ENCODE measurements at regions not wholly inside any gene's neighbourhood (a gene's known extent, or its start where the extent isn't known, plus 50 kb on each side); places are given as distances from the start of the nearest gene placed in this dataset.

- no peaks in the 10 kb centered on the region for H3K27me3 ChIP-seq (ENCODE audit: control insufficient read depth, insufficient read depth, low read length)
- CTCF ChIA-PET, result no interaction called here
- no peak for DNase-seq (ENCODE audit: low read depth, low spot score)
- H3K4me3 ChIP-seq (ENCODE audit: low read depth, low read length), result no peak overlapping the region
- no peak overlapping the region for H3K27ac ChIP-seq (ENCODE audit: low read depth, low read length)
- H3K9me3 ChIP-seq (ENCODE audit: control insufficient read depth, insufficient read depth, low read length), result 0 out of 2 replicates have a peak, but pooled peaks cover under 1% of the 10 kb centered on the region
- POLR2A ChIA-PET, result no interaction called here
- no peak for TF ChIP-seq CTCF (IDR thresholded peaks at IDR 0.05; ENCODE audit: low read depth, low read length)
These were observed 188.6 kb downstream of the PRL start for GRCh38 chr6:22108199-22108598.

- Histone ChIP-seq H3K27me3 (ENCODE audit: control insufficient read depth, insufficient read depth, low read length) (no peaks in the 10 kb centered on the region), H3K9me3 (ENCODE audit: control insufficient read depth, insufficient read depth, low read length) (no peaks in the 10 kb centered on the region), H3K4me3 (ENCODE audit: low read depth, low read length) (no peak overlapping the region), H3K27ac (ENCODE audit: low read depth, low read length) (no peak overlapping the region)
- POLR2A ChIA-PET, result no interaction called here
- CTCF ChIA-PET, result no interaction called here
- no peak for TF ChIP-seq CTCF (IDR thresholded peaks at IDR 0.05; ENCODE audit: low read depth, low read length)
- no peak for DNase-seq (ENCODE audit: low read depth, low spot score)
These were observed 186.8 kb downstream of the PRL start for GRCh38 chr6:22110061-22110460.

GRCh38 chr6:22112461-22112860, 184.4 kb downstream of the PRL start:
- TF ChIP-seq CTCF (IDR thresholded peaks at IDR 0.05; ENCODE audit: low read depth, low read length), result no peak
- no peaks in the 10 kb centered on the region for H3K27me3 ChIP-seq (ENCODE audit: control insufficient read depth, insufficient read depth, low read length)
- DNase-seq (ENCODE audit: low read depth, low spot score), result no peak
- ChIA-PET POLR2A (interaction anchor here (0.5 to 1.5 kb wide), 5 partner anchors 14 to 519 kb away, joined by 3 to 9 read pairs (median 4); partner anchors contain the start of gene SOX4), CTCF (interaction anchor here (1.0 to 1.1 kb wide), 2 partner anchors 25 to 519 kb away, joined by 3 to 4 read pairs; partner anchors contain the start of gene SOX4)
- H3K27ac ChIP-seq (ENCODE audit: low read depth, low read length), result no peak overlapping the region
- no peak overlapping the region for H3K4me3 ChIP-seq (ENCODE audit: low read depth, low read length)
- H3K9me3 ChIP-seq (ENCODE audit: control insufficient read depth, insufficient read depth, low read length), result no peaks in the 10 kb centered on the region

GRCh38 chr6:22113026-22113766, 183.6 kb downstream of the PRL start:
- Histone ChIP-seq H3K4me3 (ENCODE audit: low read depth, low read length) (no peak overlapping the region), H3K27me3 (ENCODE audit: control insufficient read depth, insufficient read depth, low read length) (no peaks in the 10 kb centered on the region), H3K9me3 (ENCODE audit: control insufficient read depth, insufficient read depth, low read length) (no peaks in the 10 kb centered on the region), H3K27ac (ENCODE audit: low read depth, low read length) (peak overlapping the region; percentile 74)
- CTCF ChIA-PET, result interaction anchor here (1.0 to 1.1 kb wide), 2 partner anchors 25 to 520 kb away, joined by 3 to 4 read pairs; partner anchors contain the start of gene SOX4
- TF ChIP-seq CTCF (IDR thresholded peaks at IDR 0.05; ENCODE audit: low read depth, low read length), result no peak
- POLR2A ChIA-PET, result interaction anchor here (0.6 to 1.5 kb wide), 5 partner anchors 14 to 520 kb away, joined by 3 to 9 read pairs (median 5); partner anchors contain the start of gene SOX4
- DNase-seq (ENCODE audit: low read depth, low spot score), result peak; percentile 97

- Histone ChIP-seq H3K9me3 (ENCODE audit: control insufficient read depth, insufficient read depth, low read length) (no peaks in the 10 kb centered on the region), H3K27me3 (ENCODE audit: control insufficient read depth, insufficient read depth, low read length) (no peaks in the 10 kb centered on the region), H3K27ac (ENCODE audit: low read depth, low read length) (no peak overlapping the region), H3K4me3 (ENCODE audit: low read depth, low read length) (no peak overlapping the region)
- ChIA-PET POLR2A (no interaction called here), CTCF (no interaction called here)
- DNase-seq (ENCODE audit: low read depth, low spot score), result no peak
- TF ChIP-seq CTCF (IDR thresholded peaks at IDR 0.05; ENCODE audit: low read depth, low read length), result no peak
These were observed 181.3 kb downstream of the PRL start for GRCh38 chr6:22115559-22115958.

Measured in AG04450 (cell line).